ENCODE measurements at regions not wholly inside any gene's neighbourhood (a gene's known extent, or its start where the extent isn't known, plus 50 kb on each side); places are given as distances from the start of the nearest gene placed in this dataset.

DNA sequence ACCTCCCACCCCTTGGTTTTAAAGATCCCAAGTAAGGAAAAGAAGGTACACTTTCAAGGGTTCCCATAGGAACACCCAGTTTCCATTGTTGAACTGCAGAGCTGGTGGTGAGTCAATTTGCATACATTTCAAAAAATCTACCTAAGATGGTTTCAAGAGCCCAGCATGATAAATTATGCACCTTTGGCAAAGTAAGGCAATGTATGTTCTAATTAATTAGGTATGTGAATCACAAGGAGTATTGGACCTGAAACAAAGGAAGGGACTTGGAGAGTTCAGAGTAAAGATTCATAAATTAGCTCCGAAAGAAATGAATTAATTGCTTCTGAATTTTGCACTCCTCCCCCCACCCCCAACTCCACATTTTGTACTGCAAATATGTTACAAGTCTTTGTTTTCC is 459.7 kb downstream of the LRATD1 start:
- no peak for DNase-seq (ENCODE audit: low read depth)

GRCh38 chr2:15092691-15093090 is 460.2 kb downstream of the LRATD1 start:
- DNase-seq (ENCODE audit: low read depth), result peak; percentile 52

DNA sequence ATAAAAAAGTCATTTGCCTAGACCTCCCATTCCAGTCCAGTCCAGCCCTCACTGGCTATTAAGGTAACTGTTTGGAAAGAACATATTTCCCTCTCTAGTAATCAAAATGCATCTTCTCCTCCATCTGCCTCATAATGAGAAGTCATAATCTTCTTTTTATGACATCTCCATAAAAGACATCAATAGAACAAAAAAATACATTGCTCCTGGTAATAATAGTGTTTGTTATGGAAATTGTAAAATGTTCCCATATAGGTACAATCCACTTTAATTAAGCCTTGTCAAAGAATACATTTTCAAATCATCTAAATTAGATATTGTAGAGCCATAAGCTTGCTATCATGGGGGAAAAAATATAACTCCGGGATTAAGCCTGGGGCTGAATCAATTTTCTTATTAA is 461.6 kb downstream of the LRATD1 start:
- no peak for DNase-seq (ENCODE audit: low read depth)

GRCh38 chr2:15096873-15097272 is 464.3 kb downstream of the NBAS start:
- peak; percentile 5 for DNase-seq (ENCODE audit: low read depth)

- DNase-seq (ENCODE audit: low read depth), result no peak
Measured at GRCh38 chr2:15107137-15107536, 454.0 kb downstream of the NBAS start.

- no peak for DNase-seq (ENCODE audit: low read depth)
Measured at GRCh38 chr2:15111718-15112117, 449.4 kb downstream of the NBAS start.

DNA sequence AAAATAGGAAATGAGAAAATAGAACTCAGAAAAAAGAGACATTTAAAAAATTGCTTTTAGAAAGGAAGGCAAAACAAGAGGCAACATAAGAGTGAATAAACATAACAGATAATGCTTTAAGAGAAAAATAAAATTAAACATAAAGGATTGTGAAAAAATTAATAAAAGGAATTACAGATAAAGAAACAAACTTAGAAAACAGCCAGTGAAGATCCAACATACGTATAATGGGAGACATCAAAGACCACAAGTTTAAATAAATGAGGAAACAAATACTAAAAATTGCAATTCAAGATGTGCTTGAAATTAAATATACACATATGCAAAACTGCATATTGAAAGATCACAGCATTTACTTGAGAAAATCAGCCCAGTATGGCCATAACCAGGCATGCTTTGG is 448.9 kb downstream of the NBAS start:
- peak; percentile 67 for DNase-seq (ENCODE audit: low read depth)

- DNase-seq (ENCODE audit: low read depth), result no peak
Measured at GRCh38 chr2:15115776-15116175, 445.4 kb downstream of the NBAS start.

GRCh38 chr2:15116830-15117229 is 444.3 kb downstream of the NBAS start:
- DNase-seq (ENCODE audit: low read depth), result no peak

All from amniotic epithelial cell (primary cell).